Endometrium (tissue), 2 donors: ENCODE measurements at regions not wholly inside any gene's neighbourhood (a gene's known extent, or its start where the extent isn't known, plus 50 kb on each side); places are given as distances from the start of the nearest gene placed in this dataset.
"Not testable (repeated sequence)": the region's sequence is repeated elsewhere in the genome, so short reads cannot be mapped to it uniquely, and the experiment has no call there.

Experiments
- FAIRE-seq: peaks from 2 replicates; lab custom pipeline; 2012; peaks lifted over from hg19 to GRCh38; lab: Jason Lieb, UNC
- donor health status: control.
- donor health status: control.

DNA sequence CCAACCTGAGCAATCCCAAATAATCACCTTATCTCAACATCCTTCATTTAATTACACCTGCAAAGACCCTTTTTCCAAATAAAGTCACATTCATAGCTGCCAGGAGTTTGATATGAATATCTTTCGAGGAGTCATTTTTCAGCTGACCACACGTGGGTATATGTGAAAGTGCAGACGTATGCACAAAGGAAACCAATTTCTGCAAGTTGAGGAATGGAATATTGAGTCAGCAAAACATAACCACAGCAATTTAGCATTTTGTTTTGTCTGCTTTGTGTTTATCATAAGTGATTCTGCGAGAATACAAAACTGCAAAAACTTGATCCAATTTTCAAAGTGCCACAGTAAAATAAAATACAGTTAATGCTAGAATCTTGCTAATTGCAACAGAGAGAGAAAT is 295.9 kb downstream of the SUCLA2 start:
- FAIRE-seq = no peak

DNA sequence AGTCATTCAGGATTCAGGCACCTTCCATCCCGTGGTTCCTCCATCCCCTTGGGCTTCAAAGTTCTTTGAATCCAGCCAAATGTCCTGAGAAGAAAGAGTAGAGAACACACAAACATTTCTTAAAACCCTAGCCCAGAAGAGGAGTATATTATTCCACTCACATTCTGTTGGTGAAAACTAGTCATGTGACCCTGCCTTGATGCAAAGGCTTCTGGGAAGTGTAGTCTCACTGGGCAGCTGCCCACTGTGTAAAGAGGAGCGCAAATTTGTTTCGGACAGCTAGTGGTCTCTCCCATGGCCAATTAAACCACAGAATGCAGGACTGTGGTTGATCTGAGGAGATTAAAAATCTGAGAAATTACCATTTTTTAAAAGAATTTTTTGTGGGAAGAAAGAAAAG is 304.4 kb downstream of the SUCLA2 start:
- FAIRE-seq = no peak

DNA sequence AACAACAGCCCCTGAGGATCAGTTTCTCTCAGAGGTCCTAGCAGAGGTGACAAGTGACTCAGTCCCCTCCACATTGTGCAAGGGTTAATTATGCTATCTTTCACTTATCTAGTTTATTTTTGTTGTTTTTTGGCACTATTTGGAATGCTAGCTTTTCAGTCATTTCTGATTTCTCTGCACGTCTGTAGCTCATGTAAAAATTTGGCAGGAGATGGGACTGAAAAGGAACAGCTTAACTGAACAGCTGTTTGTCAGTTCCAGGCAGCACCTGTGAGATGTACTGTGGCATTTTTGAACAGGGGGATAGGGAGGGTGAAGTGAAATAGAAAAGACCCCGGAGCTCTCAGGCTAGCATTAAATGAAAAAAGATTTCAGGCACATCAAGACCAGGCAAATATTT is 313.5 kb downstream of the SUCLA2 start:
- FAIRE-seq = no peak

DNA sequence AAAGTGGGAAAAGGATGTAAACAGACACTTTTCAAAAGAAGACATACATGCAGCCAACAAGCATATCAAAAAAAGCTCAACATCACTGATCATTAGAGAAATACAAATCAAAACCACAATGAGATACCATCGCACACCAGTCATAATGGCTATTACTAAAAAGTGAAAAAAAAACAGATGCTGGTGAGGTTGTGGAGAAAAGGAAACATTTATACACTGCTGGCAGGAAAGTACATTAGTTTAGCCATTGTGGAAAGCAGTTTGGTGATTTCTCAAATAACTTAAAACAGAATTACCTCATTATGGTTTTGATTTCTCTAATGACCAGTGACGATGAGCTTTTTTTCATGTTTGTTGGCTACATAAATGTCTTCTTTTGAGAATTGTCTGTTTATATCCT is 315.9 kb downstream of the SUCLA2 start:
- FAIRE-seq = not testable (repeated sequence)

DNA sequence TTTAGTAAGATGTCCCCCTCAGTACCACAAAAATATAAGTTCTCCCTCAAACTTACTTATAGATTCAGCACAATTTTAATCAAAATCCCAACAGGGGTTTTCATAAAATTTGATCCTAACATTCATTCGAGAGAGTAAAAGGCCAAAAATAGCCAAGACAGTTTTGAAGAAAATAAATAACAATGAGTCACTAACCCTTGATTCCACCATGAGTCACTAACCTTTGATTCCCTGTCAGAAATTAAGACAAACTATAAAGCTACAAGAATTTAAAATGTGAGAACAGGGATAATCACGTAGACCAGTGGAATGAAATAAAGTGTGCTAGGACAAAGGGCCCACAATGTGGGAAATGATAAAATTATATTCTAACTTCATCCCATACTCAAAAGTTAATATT is 320.3 kb downstream of the SUCLA2 start:
- FAIRE-seq = no peak

DNA sequence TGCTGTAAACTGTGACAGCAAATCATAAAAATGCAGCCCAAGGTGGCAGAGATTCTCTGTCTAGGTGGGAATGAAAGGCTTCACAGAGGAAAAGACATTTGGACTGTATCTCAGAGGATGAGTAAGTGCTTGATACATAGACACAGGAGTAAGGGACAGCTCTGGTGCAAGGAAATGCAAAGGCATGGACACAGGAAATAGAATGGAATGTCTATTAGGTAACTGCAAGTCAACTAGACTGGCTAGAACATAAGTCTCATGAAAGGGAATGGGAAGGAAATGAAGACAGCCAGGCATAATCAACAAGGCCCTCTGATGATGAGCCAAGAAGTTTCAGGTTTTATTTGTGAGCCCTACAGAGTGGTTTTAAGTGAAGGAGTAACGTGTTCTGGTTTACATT is 321.7 kb downstream of the SUCLA2 start:
- FAIRE-seq = no peak

DNA sequence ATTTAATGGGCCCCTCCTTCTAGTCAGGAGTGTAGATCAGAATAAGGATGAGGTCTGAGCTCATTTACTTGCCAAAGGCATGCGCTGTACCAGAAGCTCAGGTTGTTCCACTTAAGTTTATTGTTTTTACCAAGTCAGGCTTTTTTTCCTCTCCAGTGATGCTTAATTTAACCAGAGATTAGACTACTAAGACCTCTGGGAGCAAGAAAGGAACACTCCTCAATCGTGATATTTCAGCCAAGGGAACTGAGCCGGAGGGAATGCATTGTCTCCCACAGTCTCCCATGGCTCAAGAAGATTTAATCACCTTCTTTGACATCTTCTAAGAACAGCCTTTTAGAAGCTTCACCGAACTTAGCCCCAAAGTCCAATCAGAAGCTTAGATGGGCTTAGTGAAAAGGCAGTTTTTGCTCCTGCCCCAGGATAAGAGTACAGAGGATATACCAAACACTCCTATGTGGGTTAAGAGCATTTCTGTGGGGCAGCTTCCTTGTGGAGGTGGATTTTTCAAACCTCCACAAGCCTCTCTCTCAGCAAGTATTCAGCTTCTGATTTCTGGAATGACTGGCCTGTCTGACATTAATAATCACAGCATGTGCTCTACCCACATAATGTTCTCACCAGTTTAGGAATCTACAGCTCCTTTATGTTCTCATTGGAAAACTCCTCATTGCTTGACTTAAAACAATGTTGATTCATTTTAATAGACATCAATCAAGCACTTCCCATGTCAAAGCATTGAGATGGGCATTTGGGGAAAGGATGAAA is 322.7 kb downstream of the SUCLA2 start:
- FAIRE-seq = no peak

DNA sequence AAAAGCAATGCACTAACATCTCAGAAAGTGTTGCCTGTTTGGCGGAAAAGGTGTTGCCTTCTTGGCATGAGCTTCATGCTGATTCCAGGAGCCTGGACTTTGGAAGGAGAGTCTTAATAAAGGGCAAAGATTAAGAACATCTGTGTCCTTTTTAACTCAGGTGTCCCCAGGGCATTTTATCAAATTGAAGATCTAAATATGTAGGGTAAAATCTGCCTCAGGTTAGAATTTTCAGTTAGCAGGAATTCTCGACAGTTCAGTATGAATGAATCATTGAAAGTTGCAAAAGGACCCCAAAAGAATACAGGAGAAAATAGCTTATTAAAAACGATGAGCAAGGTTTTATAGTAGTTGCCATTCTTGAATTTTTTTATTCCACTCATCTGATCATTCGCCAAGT is 325.2 kb downstream of the SUCLA2 start:
- FAIRE-seq = no peak

DNA sequence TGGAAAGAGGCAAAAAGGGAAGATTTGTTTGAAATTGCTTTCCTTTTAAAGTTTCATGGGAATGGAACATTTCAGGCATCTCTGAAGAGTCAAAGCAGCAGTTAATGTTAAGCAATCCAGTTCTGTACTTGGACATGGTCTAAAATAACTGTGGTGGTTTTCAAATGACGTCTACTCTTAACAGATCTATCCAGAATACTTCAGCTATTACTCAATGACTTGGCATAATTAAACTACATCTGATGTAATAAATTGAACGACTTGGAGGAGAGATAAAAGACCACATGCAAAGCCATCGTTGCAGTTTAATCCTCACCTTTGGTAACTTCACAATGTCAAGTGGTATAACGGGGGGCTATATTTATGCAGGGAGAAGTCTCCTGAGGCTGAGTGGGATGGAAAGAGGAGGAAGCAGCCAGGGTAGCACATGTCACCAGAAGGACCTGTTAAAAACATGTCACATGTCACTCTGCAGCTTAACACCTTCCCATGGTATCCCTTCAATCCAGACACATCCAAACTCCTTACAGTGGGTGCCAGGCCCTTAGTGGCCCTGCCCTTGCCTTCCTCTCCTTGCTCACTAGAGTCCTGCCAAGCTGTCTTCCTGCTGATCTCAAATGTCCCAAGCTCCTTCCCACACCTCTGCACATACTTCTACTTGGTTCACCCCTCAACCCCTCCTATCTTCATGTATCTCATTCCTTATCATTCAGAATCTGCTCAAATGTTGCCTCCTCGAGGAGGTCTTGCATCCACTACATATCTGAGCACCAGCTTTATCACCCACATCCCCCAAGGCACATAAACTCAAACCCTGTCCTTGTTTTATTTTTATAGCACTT is 327.8 kb downstream of the SUCLA2 start:
- peak; percentile 50 for FAIRE-seq

DNA sequence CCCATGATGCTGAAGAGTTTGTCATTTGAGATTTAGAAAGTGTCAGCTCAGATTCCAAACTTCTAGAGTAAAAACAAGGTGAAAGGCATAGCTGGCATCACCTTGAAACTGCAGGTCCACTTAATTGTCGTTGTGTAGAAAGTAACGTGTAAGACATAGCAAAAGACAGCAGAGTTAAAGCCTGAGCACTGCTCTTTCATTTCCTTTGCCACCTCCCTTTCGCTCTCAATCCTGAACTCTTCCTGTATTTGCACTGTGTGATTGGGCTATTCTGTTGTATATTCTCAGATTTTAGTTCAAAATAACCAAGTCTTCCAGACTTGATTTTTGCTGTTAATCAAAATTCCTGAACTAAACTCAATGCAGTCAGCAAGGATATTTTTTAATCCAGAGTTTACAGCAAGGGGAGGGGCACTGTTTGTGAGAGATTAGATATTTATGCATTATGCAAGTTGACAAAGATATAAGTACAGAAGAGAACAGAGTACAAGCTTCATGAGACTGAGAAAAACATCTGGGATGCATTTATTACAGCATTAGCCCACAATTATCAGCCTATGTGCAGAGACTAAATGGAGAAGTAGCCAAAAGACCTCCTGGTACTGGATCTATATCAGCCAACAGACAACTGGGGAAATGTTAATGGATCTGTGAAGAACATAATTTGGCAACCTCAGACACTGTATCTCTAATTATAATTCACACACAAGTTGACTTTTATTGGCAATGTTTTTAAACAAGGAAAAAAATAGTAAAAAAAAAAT is 328.6 kb downstream of the SUCLA2 start:
- FAIRE-seq = no peak

DNA sequence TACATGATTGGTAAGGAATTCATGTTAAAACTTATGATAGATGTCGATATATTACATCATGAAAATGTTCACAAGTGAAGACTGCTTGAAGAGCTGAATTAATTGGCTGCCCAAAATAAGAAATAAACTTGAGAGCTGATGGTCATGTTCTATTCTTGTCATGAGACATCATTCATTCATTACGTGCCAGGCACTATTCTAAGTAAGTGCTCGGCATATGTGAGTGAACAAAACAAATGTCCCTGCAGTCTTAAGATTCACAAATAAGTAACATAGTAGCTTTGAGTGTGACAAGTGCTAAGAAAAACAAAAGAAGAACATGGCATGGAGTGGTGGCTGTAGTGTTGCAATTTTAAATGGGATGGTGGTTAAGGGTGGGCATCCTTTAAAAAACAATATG is 329.3 kb downstream of the SUCLA2 start:
- no peak for FAIRE-seq

DNA sequence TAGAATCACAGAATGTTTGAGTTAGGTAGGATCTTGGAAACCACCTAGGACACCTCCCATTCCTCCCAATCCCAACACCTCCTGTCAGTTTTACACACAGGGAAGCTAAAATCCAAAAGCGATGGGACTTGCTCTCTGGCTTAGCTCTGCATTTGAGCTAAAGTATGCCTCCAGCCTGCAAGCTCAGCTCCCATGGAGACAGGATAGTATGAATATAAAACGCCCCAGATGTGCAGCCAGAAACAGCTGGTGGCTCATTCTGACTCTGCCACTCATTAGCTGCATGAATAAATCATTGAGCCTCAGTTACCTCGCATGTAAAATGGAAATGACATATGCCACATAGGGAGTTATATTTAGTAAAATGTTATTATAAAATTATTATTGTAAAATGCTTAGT is 336.0 kb downstream of the SUCLA2 start:
- FAIRE-seq = no peak

DNA sequence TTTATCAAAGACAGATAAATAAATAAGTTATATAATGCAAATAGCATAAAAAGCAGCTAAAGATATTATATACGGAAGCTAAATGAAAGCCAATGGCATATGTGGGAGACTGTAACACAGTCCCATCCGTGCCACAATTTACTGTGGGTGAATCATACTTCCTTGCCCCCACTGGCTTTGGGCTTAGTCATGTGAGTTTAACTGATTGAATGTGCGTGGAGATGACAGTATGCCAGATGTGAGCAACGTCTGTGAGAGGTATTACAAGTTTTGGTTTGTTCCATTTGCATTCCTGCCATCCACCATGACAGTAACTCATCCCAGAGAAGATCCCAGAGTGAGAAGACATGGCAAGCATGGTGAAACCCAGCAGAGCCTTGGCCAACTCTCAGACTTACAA is 340.0 kb downstream of the SUCLA2 start:
- FAIRE-seq = no peak

DNA sequence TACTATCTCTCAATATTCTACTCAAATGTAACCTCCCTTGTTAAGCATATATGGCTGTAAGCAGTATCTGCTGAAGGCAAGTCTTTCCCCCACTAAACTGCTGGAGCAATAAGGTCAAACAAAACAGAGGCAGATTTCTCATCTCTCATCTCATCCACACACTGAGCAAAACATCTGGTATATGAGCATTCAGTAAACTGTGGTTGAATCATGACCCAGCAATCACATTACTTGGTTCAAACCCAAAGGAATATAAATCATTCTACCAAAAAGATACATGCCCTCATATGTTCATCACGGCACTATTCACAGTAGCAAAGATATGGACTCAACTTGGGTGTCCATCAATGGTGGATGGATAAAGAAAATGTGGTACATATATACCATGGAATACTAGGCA is 344.4 kb downstream of the SUCLA2 start:
- FAIRE-seq = no peak

DNA sequence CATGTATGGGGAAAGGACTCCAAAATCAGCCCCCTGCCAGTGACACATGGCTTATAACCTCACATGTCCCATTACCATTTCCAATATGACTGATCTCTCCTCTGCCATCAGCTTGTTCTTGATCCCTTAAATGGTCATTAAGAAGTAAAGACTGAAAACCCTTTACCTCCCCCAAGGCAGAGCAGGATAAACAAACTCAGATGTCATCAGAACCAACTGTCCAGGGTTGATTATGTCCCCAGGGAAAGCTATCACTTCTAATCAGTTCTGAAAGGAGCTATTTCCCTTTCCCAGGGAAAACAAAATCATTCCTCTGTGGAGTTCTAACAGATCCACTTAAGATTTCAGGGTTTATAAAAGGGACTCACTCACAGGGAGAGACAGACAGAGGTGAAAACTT is 350.9 kb downstream of the SUCLA2 start:
- FAIRE-seq = no peak

DNA sequence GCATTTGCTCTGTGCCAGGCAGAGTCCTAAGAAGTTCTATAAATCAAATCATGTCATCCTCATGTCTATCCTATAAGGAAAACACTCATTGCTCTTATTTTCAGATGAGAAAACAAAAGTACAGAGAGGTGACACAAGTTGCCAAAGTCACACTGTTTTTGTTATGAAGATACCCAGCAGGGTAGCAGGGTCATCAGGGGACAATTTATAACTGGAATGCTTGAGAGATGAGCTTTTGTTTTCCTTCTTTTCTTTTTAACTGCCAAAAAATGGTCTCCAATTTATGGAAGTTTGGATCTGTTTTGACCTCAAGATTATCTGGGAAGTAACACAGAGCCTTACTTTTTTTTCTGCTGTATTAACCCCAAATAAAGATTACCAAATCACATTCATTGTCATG is 354.1 kb downstream of the SUCLA2 start:
- FAIRE-seq = no peak

DNA sequence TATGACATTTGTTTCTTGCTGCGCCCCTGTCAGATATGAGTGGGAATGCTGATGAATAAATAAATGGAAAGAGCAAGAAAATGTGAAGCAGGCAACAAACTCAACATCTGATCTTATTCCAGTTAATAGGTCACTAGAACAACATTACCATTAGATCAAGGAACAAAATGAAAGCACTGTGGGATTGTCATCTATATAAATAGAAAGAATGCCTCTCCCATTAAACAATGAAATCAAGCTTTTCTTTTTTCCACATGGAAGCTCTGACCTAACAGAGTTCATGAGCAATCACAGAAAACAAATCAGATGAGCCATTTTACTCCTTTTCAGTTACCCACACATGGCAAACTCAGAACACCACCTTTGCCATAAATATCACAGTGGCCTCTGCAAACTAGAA is 354.8 kb downstream of the SUCLA2 start:
- FAIRE-seq = no peak

DNA sequence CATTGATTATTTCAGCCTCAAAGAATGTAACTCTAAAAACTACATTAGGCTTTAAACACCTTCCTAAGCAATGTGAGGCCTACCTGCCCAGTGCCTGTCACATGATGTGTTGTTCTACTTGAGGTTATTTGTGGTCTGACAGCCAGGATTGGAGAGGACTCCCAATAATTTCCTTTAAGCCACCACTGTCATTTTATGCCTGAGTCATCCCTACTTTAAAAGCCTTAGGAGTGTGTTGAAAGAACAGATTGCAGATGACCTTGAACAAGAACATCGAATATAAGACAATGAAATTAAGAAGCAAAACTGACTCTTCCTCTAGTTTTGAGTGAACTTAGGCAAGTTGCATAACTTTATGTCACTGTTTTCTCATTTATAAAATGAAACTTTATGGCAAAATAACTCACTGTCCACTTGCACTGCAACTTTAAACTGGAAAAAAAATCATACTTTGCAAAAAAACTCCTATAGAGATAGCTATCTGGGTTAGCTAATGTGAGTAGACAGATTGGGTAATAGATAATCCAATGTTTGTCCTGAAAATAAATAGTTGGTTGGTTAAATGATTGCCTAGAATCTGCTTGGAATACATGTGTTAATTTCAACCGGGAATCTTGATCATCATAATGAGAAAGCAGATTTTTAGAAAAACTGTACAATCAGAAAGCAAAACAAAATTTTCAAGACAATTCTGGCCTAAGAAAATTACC is 361.2 kb downstream of the SUCLA2 start:
- FAIRE-seq = no peak

DNA sequence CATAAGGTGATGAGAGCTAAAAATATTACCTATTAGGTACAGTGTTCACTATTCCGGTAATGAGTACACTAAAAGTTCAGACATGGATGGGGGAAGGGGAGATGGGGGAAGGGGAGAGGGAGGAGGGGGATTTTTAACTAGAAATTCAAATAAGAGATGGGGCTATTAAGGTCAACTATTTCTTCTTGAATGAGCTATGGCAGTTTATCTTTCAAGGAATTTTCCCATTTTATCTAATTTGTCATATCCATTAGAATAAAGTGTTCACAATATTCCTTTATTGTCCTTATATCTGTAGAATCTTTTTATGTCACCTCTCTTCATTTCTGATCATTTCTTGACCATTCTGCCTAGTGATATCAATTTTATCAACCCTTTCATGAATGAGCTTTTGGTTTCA is 362.4 kb downstream of the SUCLA2 start:
- FAIRE-seq = no peak

DNA sequence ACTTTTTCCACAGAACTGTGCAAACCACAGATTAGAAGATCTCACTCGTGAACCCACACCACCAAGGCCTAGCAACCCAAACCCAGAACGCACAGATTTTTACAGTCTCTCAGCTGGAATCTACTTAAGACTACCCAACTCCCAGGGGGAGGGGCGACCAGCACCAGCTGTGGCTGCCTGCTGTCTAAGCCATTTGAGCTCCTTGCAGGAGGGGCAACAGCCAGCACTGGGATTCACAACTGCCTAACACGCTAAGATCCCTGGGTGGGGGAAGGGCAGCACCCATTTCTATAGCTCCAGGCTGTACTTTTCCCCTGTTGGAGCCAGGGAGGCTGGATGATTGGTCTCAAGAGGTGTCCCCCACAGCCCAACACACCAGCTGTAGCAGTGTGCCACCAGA is 368.8 kb downstream of the SUCLA2 start:
- FAIRE-seq = no peak

DNA sequence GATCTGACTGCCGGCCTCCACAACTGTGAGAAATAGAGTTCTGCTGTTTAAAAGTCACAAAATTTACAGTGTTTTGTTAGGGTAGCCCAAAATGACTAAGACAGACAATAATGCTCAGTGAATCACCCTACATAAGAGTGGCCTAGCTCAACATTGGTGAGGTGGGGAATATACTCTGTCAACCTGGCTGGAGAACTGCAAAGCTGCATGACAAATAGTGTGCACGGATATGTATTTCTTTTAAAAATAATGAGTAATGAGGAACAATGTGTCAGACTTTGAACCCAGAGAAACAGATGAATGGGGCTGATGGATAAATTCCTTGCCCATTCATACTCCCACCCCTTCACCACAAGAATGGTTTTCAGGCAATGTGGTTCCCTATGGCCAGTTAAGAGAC is 372.4 kb downstream of the SUCLA2 start:
- no peak for FAIRE-seq

DNA sequence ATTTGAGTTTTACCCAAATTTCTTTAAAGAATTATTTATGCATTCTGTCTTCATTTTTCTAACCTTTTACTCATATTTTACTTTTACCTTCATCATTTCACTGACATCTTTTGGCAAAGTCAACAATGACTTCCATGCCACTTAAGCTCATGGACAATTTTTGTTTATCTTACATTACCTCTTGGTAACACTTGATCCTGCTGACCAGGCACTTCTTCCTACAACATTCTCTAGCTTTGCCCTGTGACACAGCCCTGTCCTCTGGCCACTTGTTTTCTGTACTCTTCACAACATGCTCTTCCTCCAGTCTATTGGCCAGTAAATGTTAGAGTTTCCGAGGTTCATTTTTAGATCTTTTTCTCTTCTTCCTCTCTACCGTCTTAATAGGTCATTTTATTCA is 377.2 kb downstream of the SUCLA2 start:
- FAIRE-seq = no peak
